HEK293 (cell line): ENCODE measurements at regions not wholly inside any gene's neighbourhood (a gene's known extent, or its start where the extent isn't known, plus 50 kb on each side); places are given as distances from the start of the nearest gene placed in this dataset.

Experiments used
- CTCF ChIA-PET: fragments of 350-600 bp; formaldehyde crosslinking; extraction: SDS; loops from one replicate; lab custom pipeline; 2021; ENCODE audit warnings: antibody characterized with exemption; lab: Yijun Ruan, JAX
- POLR2A ChIA-PET: fragments of 300-600 bp; formaldehyde crosslinking; extraction: SDS; loops from one replicate; lab custom pipeline; 2020; ENCODE audit warnings: antibody characterized with exemption, inconsistent platforms; lab: Yijun Ruan, JAX
- H3K27ac ChIP-seq: fragments of 200-500 bp; sonication (Bioruptor generic); 2 replicates; pipeline ENCODE4 v1.5.1; 2014; ENCODE audit warnings: low read depth, low read length, control low read depth, inconsistent platforms; ENCODE audit errors: extremely low read depth
- H3K36me3 ChIP-seq, 2 experiments: fragments of 200-500 bp in 1 of 2; sonication (Bioruptor generic) in 1 of 2; 1 replicate in 1 of 2; 2 replicates in 1 of 2; pipeline ENCODE4 v1.5.1; 2014 to 2017; ENCODE audit warnings: inconsistent platforms in 2 of 2, low read length in 2 of 2; ENCODE audit not compliant: control insufficient read depth in 2 of 2, insufficient read depth in 1 of 2
- H3K4me1 ChIP-seq: fragments of 200-500 bp; sonication (Bioruptor generic); 2 replicates; pipeline ENCODE4 v1.5.1; 2014; ENCODE audit warnings: mild to moderate bottlenecking, low read length, inconsistent platforms; ENCODE audit not compliant: control insufficient read depth, insufficient read depth
- H3K4me3 ChIP-seq: 2 replicates; pipeline ENCODE4 v1.5.1; 2011; ENCODE audit warnings: low read depth, mild to moderate bottlenecking, control low read depth, low read length, moderate library complexity
- H3K9me3 ChIP-seq: fragments of 200-500 bp; sonication (Bioruptor generic); 2 replicates; pipeline ENCODE4 v1.5.1; 2014; ENCODE audit warnings: low read depth, low read length, inconsistent platforms; ENCODE audit not compliant: control insufficient read depth, insufficient read depth
- BCL6B ChIP-seq: fragments of 450-650 bp; formaldehyde crosslinking; IDR thresholded peaks from 2 replicates; pipeline ENCODE4 v1.5.1; 2017; ENCODE audit warnings: missing biosample characterization, missing genetic modification characterization
- GLIS2 ChIP-seq: fragments of 450-650 bp; formaldehyde crosslinking; IDR thresholded peaks from 2 replicates; pipeline ENCODE4 v1.5.1; 2016; ENCODE audit warnings: missing biosample characterization, missing genetic modification characterization
- IKZF3 ChIP-seq: fragments of 450-650 bp; IDR thresholded peaks from 2 replicates; pipeline ENCODE4 v1.5.0; 2018; ENCODE audit warnings: missing biosample characterization, mild to moderate bottlenecking, missing genetic modification characterization, moderate library complexity
- MYNN ChIP-seq: fragments of 450-650 bp; formaldehyde crosslinking; IDR thresholded peaks from 2 replicates; pipeline ENCODE4 v1.5.1; 2016; ENCODE audit warnings: missing biosample characterization, missing genetic modification characterization, borderline replicate concordance
- OSR2 ChIP-seq: fragments of 450-650 bp; formaldehyde crosslinking; IDR thresholded peaks from 2 replicates; pipeline ENCODE4 v1.5.1; 2016; ENCODE audit warnings: missing biosample characterization, missing genetic modification characterization
- TSHZ1 ChIP-seq: fragments of 450-650 bp; formaldehyde crosslinking; IDR thresholded peaks from 2 replicates; pipeline ENCODE4 v1.5.1; 2016; ENCODE audit warnings: missing biosample characterization, missing genetic modification characterization, borderline replicate concordance
- WT1 ChIP-seq: fragments of 450-650 bp; formaldehyde crosslinking; IDR thresholded peaks from 2 replicates; pipeline ENCODE4 v1.5.1; 2016; ENCODE audit warnings: missing biosample characterization, missing genetic modification characterization
- YY2 ChIP-seq: fragments of 450-650 bp; formaldehyde crosslinking; IDR thresholded peaks from 2 replicates; pipeline ENCODE4 v1.5.1; 2016; ENCODE audit warnings: missing biosample characterization, missing genetic modification characterization
- ZBTB20 ChIP-seq: fragments of 450-650 bp; formaldehyde crosslinking; IDR thresholded peaks from 2 replicates; pipeline ENCODE4 v1.5.1; 2016; ENCODE audit warnings: missing biosample characterization, missing genetic modification characterization
- ZBTB26 ChIP-seq: fragments of 450-650 bp; formaldehyde crosslinking; optimal IDR thresholded peaks from 2 replicates; pipeline ENCODE3; 2016; ENCODE audit warnings: missing biosample characterization, mild to moderate bottlenecking, missing genetic modification characterization
- ZBTB49 ChIP-seq: fragments of 450-650 bp; formaldehyde crosslinking; IDR thresholded peaks from 2 replicates; pipeline ENCODE4 v1.5.1; 2016; ENCODE audit warnings: missing biosample characterization, missing genetic modification characterization, low read depth
- ZBTB8A ChIP-seq: fragments of 450-650 bp; formaldehyde crosslinking; IDR thresholded peaks from 2 replicates; pipeline ENCODE4 v1.5.1; 2016; ENCODE audit warnings: missing biosample characterization, missing genetic modification characterization
- ZIC2 ChIP-seq: fragments of 450-650 bp; formaldehyde crosslinking; IDR thresholded peaks from 2 replicates; pipeline ENCODE4 v1.5.1; 2016; ENCODE audit warnings: missing biosample characterization, missing genetic modification characterization
- ZNF121 ChIP-seq: fragments of 450-650 bp; formaldehyde crosslinking; IDR thresholded peaks from 2 replicates; pipeline ENCODE4 v1.5.1; 2016; ENCODE audit warnings: missing biosample characterization, missing genetic modification characterization
- ZNF19 ChIP-seq: fragments of 450-650 bp; formaldehyde crosslinking; IDR thresholded peaks from 2 replicates; pipeline ENCODE4; 2016; ENCODE audit warnings: missing biosample characterization, missing genetic modification characterization, low read depth
- ZNF362 ChIP-seq: fragments of 450-650 bp; formaldehyde crosslinking; IDR thresholded peaks from 2 replicates; pipeline ENCODE4 v1.5.1; 2016; ENCODE audit warnings: missing biosample characterization, missing genetic modification characterization
- ZNF37A ChIP-seq: fragments of 450-650 bp; IDR thresholded peaks from 2 replicates; pipeline ENCODE4 v1.5.1; 2018; ENCODE audit warnings: missing biosample characterization, missing genetic modification characterization
- ZNF398 ChIP-seq: fragments of 450-650 bp; formaldehyde crosslinking; IDR thresholded peaks from 2 replicates; pipeline ENCODE4 v1.5.1; 2017; ENCODE audit warnings: missing biosample characterization, missing genetic modification characterization
- ZNF600 ChIP-seq: fragments of 450-650 bp; formaldehyde crosslinking; IDR thresholded peaks from 2 replicates; pipeline ENCODE4 v1.5.1; 2016; ENCODE audit warnings: missing biosample characterization, missing genetic modification characterization
- ZNF692 ChIP-seq: fragments of 450-650 bp; formaldehyde crosslinking; IDR thresholded peaks from 2 replicates; pipeline ENCODE4 v1.5.1; 2016; ENCODE audit warnings: missing biosample characterization, missing genetic modification characterization
- ZNF701 ChIP-seq: fragments of 450-650 bp; formaldehyde crosslinking; IDR thresholded peaks from 2 replicates; pipeline ENCODE4 v1.5.1; 2016; ENCODE audit warnings: missing biosample characterization, missing genetic modification characterization
- ZNF777 ChIP-seq: fragments of 450-650 bp; formaldehyde crosslinking; IDR thresholded peaks from 2 replicates; pipeline ENCODE4 v1.5.1; 2017; ENCODE audit warnings: missing biosample characterization, missing genetic modification characterization, borderline replicate concordance
- ZNF792 ChIP-seq: fragments of 450-650 bp; formaldehyde crosslinking; IDR thresholded peaks from 2 replicates; pipeline ENCODE4 v1.5.1; 2016; ENCODE audit warnings: missing biosample characterization, missing genetic modification characterization
- ZNF843 ChIP-seq: fragments of 450-650 bp; formaldehyde crosslinking; IDR thresholded peaks from 2 replicates; pipeline ENCODE4 v1.5.1; 2016; ENCODE audit warnings: missing biosample characterization, missing genetic modification characterization

- Histone ChIP-seq H3K9me3 (no peaks in the 10 kb centered on the region), H3K36me3 (no peaks in the 10 kb centered on the region), H3K4me1 (peaks cover 12% of the 10 kb centered on the region), H3K27ac (no peak overlapping the region), H3K4me3 (no peak overlapping the region)
- CTCF ChIA-PET: interaction anchor here (0.6 to 1.8 kb wide), 10 partner anchors 10 to 395 kb away, joined by 3 to 6 read pairs (median 4); no protein-coding TSS in a partner anchor
- POLR2A ChIA-PET: interaction anchor here (0.7 to 1.2 kb wide), 4 partner anchors 15 to 78 kb away, joined by 3 to 5 read pairs (median 4); no protein-coding TSS in a partner anchor
- TF ChIP-seq ZNF600 (tag by site-specific recombination): peak; percentile 90
- no peak for TF ChIP-seq ZNF777 (tag by site-specific recombination)
- no peak for TF ChIP-seq ZNF398 (tag by site-specific recombination)
- TF ChIP-seq ZNF19 (tag by site-specific recombination): no peak
- TF ChIP-seq GLIS2 (tag by site-specific recombination): peak; percentile 83
- peak; percentile 98 for TF ChIP-seq OSR2 (tag by site-specific recombination)
- TF ChIP-seq ZBTB20: peak; percentile 83
- no peak for TF ChIP-seq ZBTB26 (tag by site-specific recombination)
- TF ChIP-seq ZNF792 (tag by site-specific recombination): no peak
- peak; percentile 17; the same call in 1 of the 2 replicates for TF ChIP-seq WT1 (tag by site-specific recombination)
- no peak for TF ChIP-seq TSHZ1 (tag by site-specific recombination)
- no peak for TF ChIP-seq MYNN
- TF ChIP-seq ZNF37A (tag by site-specific recombination): no peak
- TF ChIP-seq ZNF692 (tag by site-specific recombination): peak; percentile 89
- TF ChIP-seq ZNF121: no peak
- TF ChIP-seq ZNF362 (tag by site-specific recombination): peak; percentile 67; the same call in 1 of the 2 replicates
- TF ChIP-seq ZIC2 (tag by site-specific recombination): peak; percentile 95
- TF ChIP-seq IKZF3 (tag by site-specific recombination): peak; percentile 85
- TF ChIP-seq ZNF701: no peak
- TF ChIP-seq YY2: no peak
- TF ChIP-seq BCL6B: no peak
- 0 out of 2 replicates have a peak, but pooled peaks have one; percentile 23 for TF ChIP-seq ZBTB8A (tag by site-specific recombination)
- TF ChIP-seq ZNF843 (tag by site-specific recombination): 0 out of 2 replicates have a peak, but pooled peaks have one; percentile 31
- TF ChIP-seq ZBTB49 (tag by site-specific recombination): no peak
Observed at GRCh38 chr6:111957623-111958315, 84.5 kb upstream of the FYN start.
